ENCODE measurements at regions not wholly inside any gene's neighbourhood (a gene's known extent, or its start where the extent isn't known, plus 50 kb on each side); places are given as distances from the start of the nearest gene placed in this dataset.
"Not testable (repeated sequence)": the region's sequence is repeated elsewhere in the genome, so short reads cannot be mapped to it uniquely, and the experiment has no call there.

GRCh38 chr3:29176501-29176900, 104.4 kb upstream of the RBMS3 start:
- no peak for DNase-seq (ENCODE audit: low read depth in 4 of 4, low spot score in 1 of 4)

GRCh38 chr3:29178809-29179793, 101.8 kb upstream of the RBMS3 start:
- no peak for DNase-seq (ENCODE audit: low read depth in 4 of 4, low spot score in 1 of 4)

DNA sequence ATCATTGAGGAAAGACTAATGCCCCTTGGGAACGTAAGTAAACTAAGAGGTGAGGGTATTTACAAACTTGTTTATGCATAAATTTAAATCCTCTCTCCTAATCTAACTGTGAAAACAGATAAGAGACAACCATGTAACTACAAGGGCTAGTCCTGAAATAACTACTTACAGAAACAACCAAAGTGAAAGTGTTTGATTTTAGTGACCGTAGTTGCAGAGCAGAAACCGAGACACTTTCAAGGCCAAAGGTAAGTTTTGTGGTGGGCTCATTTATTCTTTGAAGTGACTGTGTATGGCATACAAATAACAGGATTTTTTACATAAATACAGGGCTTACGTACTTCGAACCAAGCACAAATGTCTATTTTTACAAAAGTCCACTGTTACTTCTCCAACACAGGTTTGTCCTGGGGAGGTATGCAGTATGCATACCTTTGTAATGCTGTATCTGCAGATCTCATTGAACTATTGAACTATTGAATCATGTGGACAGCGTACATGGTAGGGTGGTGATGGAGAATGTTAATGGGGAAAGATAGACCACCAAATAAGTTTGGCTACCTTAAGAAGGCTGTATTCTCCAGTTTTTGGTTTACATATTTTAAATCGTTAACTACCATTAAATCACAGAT, 99.6 kb upstream of the RBMS3 start:
- no peak for DNase-seq (ENCODE audit: low read depth in 4 of 4, low spot score in 1 of 4)

DNA sequence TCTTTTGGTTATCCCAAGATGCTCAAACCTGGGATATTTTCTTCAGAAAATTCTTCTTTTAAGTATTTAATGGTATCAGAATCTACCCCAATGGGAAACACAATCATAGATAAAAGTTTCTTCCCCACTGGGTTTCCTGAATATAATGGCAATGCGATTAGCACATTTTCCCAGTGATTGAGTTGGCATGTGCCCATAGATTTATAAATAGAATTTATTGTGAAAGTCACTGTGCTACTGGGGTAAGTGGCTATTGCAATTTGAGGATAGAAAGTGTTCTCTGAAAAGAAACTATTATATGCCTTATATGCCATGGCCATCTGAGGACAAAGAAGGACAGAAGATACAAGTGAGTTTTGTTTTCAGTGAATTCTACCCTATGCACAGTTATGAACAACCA, 99.0 kb upstream of the RBMS3 start:
- no peak for DNase-seq (ENCODE audit: low read depth in 4 of 4, low spot score in 1 of 4)

- not testable (repeated sequence) for DNase-seq (ENCODE audit: low read depth in 4 of 4, low spot score in 1 of 4)
Measured at GRCh38 chr3:29182828-29183227, 98.0 kb upstream of the RBMS3 start.

- DNase-seq (ENCODE audit: low read depth in 4 of 4, low spot score in 1 of 4): peak in 2 of 4 experiments; percentile 6 to 7
Measured at GRCh38 chr3:29183346-29184087, 97.4 kb upstream of the RBMS3 start.

- no peak for DNase-seq (ENCODE audit: low read depth in 4 of 4, low spot score in 1 of 4)
Measured at GRCh38 chr3:29185706-29186105, 95.2 kb upstream of the RBMS3 start.

DNA sequence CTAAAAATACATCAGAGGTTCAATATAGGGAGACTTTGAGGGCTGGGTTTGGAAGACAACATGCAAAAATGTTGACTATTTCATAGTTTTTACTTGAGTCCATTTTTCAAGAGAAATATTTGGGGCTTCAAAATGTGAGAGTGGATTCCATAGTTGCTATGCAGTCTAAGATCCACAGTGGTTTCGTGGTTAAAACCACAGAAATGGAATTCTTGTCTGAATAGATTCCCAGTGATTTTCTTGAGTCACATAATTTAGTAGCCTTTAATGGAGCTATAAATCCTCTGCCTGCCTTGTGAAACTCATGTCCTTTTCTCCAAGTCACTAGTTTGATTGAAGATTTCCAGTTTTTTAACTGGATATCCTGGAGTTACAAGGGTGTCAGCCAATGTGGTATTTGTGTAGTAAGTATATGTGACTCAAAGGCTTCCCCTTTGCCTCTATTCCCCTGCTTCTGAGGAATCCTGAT, 94.7 kb upstream of the RBMS3 start:
- no peak for DNase-seq (ENCODE audit: low read depth in 4 of 4, low spot score in 1 of 4)

DNA sequence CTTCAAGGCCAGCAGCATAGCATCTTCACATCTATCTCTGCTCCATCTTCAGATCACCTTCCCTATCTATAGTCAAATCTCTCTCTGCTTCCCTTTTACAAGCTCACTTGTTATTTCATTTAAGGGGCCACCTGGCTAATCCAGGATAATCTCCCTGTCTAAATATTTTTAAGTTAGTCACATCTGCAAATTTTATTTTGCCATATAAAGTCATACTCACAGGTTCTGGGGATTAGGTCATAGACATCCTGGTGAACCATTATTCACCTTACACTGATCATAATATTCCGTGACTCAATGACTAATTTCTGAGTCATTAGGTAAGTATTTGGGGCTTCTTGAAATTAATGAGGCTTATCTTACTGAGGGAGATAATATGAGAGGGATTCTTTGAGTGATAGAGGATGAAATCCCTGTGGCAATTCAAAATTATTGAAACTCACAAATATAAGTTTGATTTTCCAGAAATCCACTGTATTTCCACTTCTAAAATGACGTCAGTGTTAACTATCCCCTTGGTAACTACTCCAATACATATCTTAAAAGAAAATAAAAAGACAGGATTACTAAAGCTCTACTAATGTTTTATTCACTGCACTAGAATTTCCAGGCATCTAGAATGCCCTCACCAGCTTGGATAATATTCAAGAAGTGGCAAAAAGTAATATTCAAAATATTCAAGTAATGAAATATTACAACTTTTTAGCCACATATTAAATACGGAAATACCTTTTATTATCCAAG, 93.7 kb upstream of the RBMS3 start:
- no peak for DNase-seq (ENCODE audit: low read depth in 4 of 4, low spot score in 1 of 4)

GRCh38 chr3:29189328-29189727, 91.5 kb upstream of the RBMS3 start:
- DNase-seq (ENCODE audit: low read depth in 4 of 4, low spot score in 1 of 4): no peak

- no peak for DNase-seq (ENCODE audit: low read depth in 4 of 4, low spot score in 1 of 4)
Measured at GRCh38 chr3:29194139-29194538, 86.7 kb upstream of the RBMS3 start.

DNA sequence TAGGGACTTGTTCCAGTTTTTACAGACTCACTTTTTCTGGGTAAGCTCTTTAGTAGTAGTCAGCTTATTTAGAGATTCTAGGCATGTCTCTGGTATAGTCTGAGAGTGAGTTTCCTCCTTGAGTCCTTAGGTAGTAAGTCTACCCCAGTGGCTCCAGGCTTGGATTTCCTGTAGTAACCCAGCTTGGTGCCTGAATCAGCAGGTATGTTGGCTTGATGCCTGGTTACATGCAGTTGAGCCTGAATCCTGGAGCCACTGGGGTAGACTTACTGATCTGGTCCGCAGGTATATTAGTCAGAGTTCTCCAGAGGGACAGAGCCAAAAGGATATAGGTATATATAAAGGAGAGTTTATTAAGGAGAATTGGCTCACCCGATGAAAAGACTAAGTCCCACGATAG, 85.8 kb upstream of the RBMS3 start:
- DNase-seq (ENCODE audit: low read depth in 4 of 4, low spot score in 1 of 4): no peak

GRCh38 chr3:29201604-29202003, 79.3 kb upstream of the RBMS3 start:
- no peak for DNase-seq (ENCODE audit: low read depth in 4 of 4, low spot score in 1 of 4)

- no peak for DNase-seq (ENCODE audit: low read depth in 4 of 4, low spot score in 1 of 4)
Measured at GRCh38 chr3:29202378-29202777, 78.5 kb upstream of the RBMS3 start.

GRCh38 chr3:29203851-29204250, 77.0 kb upstream of the RBMS3 start:
- no peak for DNase-seq (ENCODE audit: low read depth in 4 of 4, low spot score in 1 of 4)

GRCh38 chr3:29207427-29207826, 73.4 kb upstream of the RBMS3 start:
- no peak for DNase-seq (ENCODE audit: low read depth in 4 of 4, low spot score in 1 of 4)

DNA sequence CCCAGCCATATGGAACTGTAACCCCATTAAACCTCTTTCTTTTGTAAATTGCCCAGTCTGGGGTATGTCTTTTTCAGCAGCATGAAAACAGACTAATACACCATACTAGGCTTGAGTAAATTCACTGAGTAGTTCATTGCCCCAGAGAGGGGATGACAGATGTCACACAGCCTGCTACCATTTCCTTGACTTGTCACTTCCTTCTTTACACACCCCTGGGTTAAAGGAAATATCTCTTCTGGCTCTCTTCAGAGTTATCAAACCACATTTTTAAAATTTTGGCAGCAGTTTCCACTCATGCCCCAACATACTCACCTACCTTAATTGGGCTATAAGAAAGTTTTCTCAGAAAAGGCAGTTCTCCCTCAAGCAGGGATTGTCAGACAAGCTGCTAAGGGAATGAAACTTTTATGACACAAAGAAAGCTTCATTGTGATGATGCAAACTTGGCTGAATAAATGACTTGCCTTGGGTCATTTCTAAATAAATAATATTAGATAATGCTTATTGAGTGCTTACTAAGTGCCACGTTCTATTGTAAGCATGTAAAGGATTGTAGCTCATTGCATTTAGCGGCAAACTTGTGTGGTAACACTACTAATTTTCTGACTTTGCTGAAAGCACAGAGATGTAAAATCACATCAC, 68.0 kb upstream of the RBMS3 start:
- DNase-seq (ENCODE audit: low read depth in 4 of 4, low spot score in 1 of 4): no peak

GRCh38 chr3:29214009-29214658, 66.7 kb upstream of the RBMS3 start:
- DNase-seq (ENCODE audit: low read depth in 4 of 4, low spot score in 1 of 4): no peak

- no peak for DNase-seq (ENCODE audit: low read depth in 4 of 4, low spot score in 1 of 4)
Measured at GRCh38 chr3:29215948-29216347, 64.9 kb upstream of the RBMS3 start.

- DNase-seq (ENCODE audit: low read depth in 4 of 4, low spot score in 1 of 4): no peak
Measured at GRCh38 chr3:29226706-29227105, 54.2 kb upstream of the RBMS3 start.

Data from stimulated activated CD4-positive, alpha-beta T cell treated with anti-CD3 and anti-CD28 coated beads, Interleukin-1b, Interleukin-23, amount 100 ng/mL, for 24 hours (primary cell).